PC-9 (cell line): ENCODE measurements at regions not wholly inside any gene's neighbourhood (a gene's known extent, or its start where the extent isn't known, plus 50 kb on each side); places are given as distances from the start of the nearest gene placed in this dataset.

Source experiments
- BruUV-seq: library from RNA; stranded (reverse); fragments of 400-500 nt; replicated peaks from 2 replicates; lab custom pipeline; 2021; lab: Mats Ljungman, UMichigan
- CTCF ChIA-PET: fragments of 300-600 bp; sonication (Branson Sonifier 250); formaldehyde crosslinking; loops from one replicate; lab custom pipeline; 2022; ENCODE audit warnings: antibody characterized with exemption; lab: Charles Lee
- POLR2A ChIA-PET: fragments of 300-600 bp; sonication (Branson Sonifier 250); formaldehyde crosslinking; loops from one replicate; lab custom pipeline; 2022; ENCODE audit warnings: antibody characterized with exemption; ENCODE audit not compliant: unreplicated experiment; lab: Charles Lee
- DNase-seq, 2 experiments: peaks; one replicate each; pipeline versions ENCODE4 v3.0.0 to v3.0.0-alpha.2; 2015 to 2022; ENCODE audit warnings: mixed read lengths in 1 of 2
- H2AFZ ChIP-seq: fragments of 200-600 bp; sonication (generic); 2 replicates; pipeline ENCODE4 v1.8.1; 2017; ENCODE audit warnings: antibody characterized with exemption
- H3F3A ChIP-seq: fragments of 200-600 bp; sonication (generic); 2 replicates; pipeline ENCODE4 v1.8.1; 2017; ENCODE audit warnings: antibody characterized with exemption, mild to moderate bottlenecking, low read depth; ENCODE audit not compliant: insufficient read depth
- H3K27ac ChIP-seq: fragments of 200-600 bp; sonication (generic); 2 replicates; pipeline ENCODE4 v1.6.1; 2016; ENCODE audit warnings: mixed run types
- H3K27me3 ChIP-seq: fragments of 200-600 bp; sonication (generic); 2 replicates; pipeline ENCODE4 v1.6.1; 2016; ENCODE audit warnings: low read depth, mixed run types; ENCODE audit not compliant: insufficient read depth
- H3K36me3 ChIP-seq: fragments of 200-600 bp; sonication (generic); 2 replicates; pipeline ENCODE4 v1.6.1; 2016; ENCODE audit warnings: low read depth, mixed run types
- H3K4me1 ChIP-seq: fragments of 200-600 bp; sonication (generic); replicated peaks from 2 replicates; pipeline ENCODE4 v1.6.1; 2016; ENCODE audit warnings: mixed run types; ENCODE audit not compliant: insufficient read depth
- H3K4me2 ChIP-seq: fragments of 200-600 bp; sonication (generic); 2 replicates; pipeline ENCODE4 v1.6.1; 2017; ENCODE audit warnings: mixed run types
- H3K4me3 ChIP-seq: fragments of 200-600 bp; sonication (generic); 2 replicates; pipeline ENCODE4 v1.6.1; 2016; ENCODE audit warnings: mixed run types
- H3K79me2 ChIP-seq: fragments of 200-600 bp; sonication (generic); 2 replicates; pipeline ENCODE4 v1.6.1; 2017; ENCODE audit warnings: low read depth, mixed run types
- H3K9me2 ChIP-seq: fragments of 200-600 bp; sonication (generic); 2 replicates; pipeline ENCODE4 v1.8.1; 2017; ENCODE audit warnings: mild to moderate bottlenecking; ENCODE audit not compliant: insufficient read depth
- H3K9me3 ChIP-seq: fragments of 200-600 bp; sonication (generic); 2 replicates; pipeline ENCODE4 v1.8.1; 2016; ENCODE audit warnings: low read depth; ENCODE audit not compliant: insufficient read depth
- H4K20me1 ChIP-seq: fragments of 200-600 bp; sonication (generic); 2 replicates; pipeline ENCODE4 v1.8.1; 2017; ENCODE audit not compliant: insufficient read depth
- EZH2 ChIP-seq: fragments of 200-600 bp; sonication (generic); IDR thresholded peaks from 2 replicates; pipeline ENCODE4 v1.8.0; 2017; ENCODE audit warnings: antibody characterized with exemption, low read depth
- intact Hi-C: fragments of 100-400 bp; cut with micrococcal nuclease; formaldehyde crosslinking; loops from one replicate; pipeline ENCODE4 v1.10.0; 2022; ENCODE audit not compliant: unreplicated experiment
- TF ChIP-seq, protein P1 (sequence below): fragments of 200-600 bp; sonication (generic); conservative IDR thresholded peaks from 2 replicates; pipeline ENCODE4 v1.6.1; 2017; ENCODE audit warnings: mixed run types, antibody characterized with exemption, mild to moderate bottlenecking, moderate library complexity

DNA sequence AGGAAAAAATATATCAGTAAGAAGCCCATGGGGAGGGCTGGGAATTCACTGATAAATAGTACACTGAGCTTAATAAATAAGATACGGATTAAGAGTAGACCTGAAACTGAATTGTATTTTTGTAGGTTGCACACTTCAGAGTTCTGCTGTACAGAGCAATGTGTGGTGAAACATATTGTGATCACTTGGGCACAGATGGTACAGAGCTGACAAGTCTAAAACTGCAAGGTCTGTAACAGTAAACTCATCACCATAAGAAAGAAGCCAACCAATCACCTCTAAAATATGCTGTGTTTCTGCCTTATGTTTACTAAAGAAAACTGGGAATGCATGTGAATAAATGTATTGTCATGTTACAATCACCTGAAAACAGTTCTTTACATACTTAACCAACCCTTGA, 360.7 kb downstream of the MRPL39 start:
- Histone ChIP-seq H3K4me2 (no peak overlapping the region), H3K9me2 (no peaks in the 10 kb centered on the region), H3K36me3 (no peaks in the 10 kb centered on the region), H3K4me3 (no peak overlapping the region), H4K20me1 (no peaks in the 10 kb centered on the region), H3K27me3 (no peaks in the 10 kb centered on the region), H3K9me3 (no peaks in the 10 kb centered on the region), H3K79me2 (no peaks in the 10 kb centered on the region), H3K4me1 (no peaks in the 10 kb centered on the region), H3K27ac (no peak overlapping the region), H2AFZ (no peak overlapping the region), H3F3A (no peaks in the 10 kb centered on the region)
- no TSS peak for BruUV-seq
- ChIA-PET POLR2A (no interaction called here), CTCF (no interaction called here)
- intact Hi-C loops, result no loop called here
- TF ChIP-seq EZH2, result no peak
- TF ChIP-seq, protein P1, sequence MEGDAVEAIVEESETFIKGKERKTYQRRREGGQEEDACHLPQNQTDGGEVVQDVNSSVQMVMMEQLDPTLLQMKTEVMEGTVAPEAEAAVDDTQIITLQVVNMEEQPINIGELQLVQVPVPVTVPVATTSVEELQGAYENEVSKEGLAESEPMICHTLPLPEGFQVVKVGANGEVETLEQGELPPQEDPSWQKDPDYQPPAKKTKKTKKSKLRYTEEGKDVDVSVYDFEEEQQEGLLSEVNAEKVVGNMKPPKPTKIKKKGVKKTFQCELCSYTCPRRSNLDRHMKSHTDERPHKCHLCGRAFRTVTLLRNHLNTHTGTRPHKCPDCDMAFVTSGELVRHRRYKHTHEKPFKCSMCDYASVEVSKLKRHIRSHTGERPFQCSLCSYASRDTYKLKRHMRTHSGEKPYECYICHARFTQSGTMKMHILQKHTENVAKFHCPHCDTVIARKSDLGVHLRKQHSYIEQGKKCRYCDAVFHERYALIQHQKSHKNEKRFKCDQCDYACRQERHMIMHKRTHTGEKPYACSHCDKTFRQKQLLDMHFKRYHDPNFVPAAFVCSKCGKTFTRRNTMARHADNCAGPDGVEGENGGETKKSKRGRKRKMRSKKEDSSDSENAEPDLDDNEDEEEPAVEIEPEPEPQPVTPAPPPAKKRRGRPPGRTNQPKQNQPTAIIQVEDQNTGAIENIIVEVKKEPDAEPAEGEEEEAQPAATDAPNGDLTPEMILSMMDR, result no peak
- DNase-seq, result no peak

DNA sequence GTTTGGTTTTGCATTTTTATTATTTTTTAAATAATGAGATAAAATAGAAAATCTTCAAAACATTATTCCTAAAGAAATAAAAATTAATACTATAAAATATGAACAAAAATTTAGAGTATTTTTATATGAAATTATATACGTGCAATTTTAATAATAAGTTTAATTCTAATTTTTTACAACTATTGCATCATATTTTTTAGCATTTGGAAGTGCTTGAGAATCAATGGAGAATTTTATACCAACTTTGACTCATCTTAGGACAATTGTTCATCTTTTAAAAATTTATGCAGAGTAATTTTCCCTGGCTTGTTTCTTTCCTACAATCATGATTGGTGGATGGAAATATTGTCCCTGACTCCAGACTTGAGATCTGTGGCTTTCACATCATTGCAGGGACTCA, 362.5 kb downstream of the MRPL39 start:
- ChIA-PET CTCF (no interaction called here), POLR2A (no interaction called here)
- no peaks in the 10 kb centered on the region for H3F3A ChIP-seq
- TF ChIP-seq, protein P1, result no peak
- TF ChIP-seq EZH2, result no peak
- intact Hi-C loops, result no loop called here
- H2AFZ ChIP-seq, result no peak overlapping the region
- no peaks in the 10 kb centered on the region for H3K9me3 ChIP-seq
- no peaks in the 10 kb centered on the region for H3K27me3 ChIP-seq
- BruUV-seq, result no TSS peak
- no peaks in the 10 kb centered on the region for H3K79me2 ChIP-seq
- no peaks in the 10 kb centered on the region for H3K36me3 ChIP-seq
- no peak overlapping the region for H3K4me3 ChIP-seq
- no peak overlapping the region for H3K4me2 ChIP-seq
- no peaks in the 10 kb centered on the region for H3K4me1 ChIP-seq
- DNase-seq, result no peak
- no peak overlapping the region for H3K27ac ChIP-seq
- H3K9me2 ChIP-seq, result no peaks in the 10 kb centered on the region
- H4K20me1 ChIP-seq, result no peaks in the 10 kb centered on the region

DNA sequence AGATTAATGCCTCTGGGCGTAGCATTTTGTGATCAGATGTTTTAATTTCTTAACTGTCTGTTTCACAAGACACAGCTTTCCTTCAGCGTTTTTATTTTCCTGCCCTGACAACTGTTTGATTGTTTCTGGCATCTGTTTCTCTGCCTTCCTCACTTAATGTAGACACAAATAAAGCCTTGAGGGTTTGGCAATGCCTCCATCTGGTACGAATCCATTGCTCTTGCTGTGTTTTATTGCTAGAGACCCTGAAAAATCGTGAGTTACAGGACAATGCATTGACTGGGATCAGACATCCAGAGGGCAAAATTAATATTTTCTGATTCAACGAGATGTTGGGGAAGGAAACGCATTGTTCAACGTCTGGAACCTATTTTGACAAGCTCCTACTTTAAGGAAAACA, 363.5 kb downstream of the MRPL39 start:
- BruUV-seq, result no TSS peak
- Histone ChIP-seq H3K9me2 (no peaks in the 10 kb centered on the region), H4K20me1 (no peaks in the 10 kb centered on the region), H3K4me2 (no peak overlapping the region), H3K27me3 (no peaks in the 10 kb centered on the region), H3F3A (no peaks in the 10 kb centered on the region), H3K79me2 (no peaks in the 10 kb centered on the region), H2AFZ (no peak overlapping the region), H3K4me3 (no peak overlapping the region), H3K4me1 (no peaks in the 10 kb centered on the region), H3K27ac (no peak overlapping the region), H3K9me3 (no peaks in the 10 kb centered on the region), H3K36me3 (no peaks in the 10 kb centered on the region)
- TF ChIP-seq EZH2, result no peak
- TF ChIP-seq, protein P1, result no peak
- no peak for DNase-seq
- ChIA-PET POLR2A (no interaction called here), CTCF (no interaction called here)
- intact Hi-C loops, result no loop called here
